ENCODE measurements at regions not wholly inside any gene's neighbourhood (a gene's known extent, or its start where the extent isn't known, plus 50 kb on each side); places are given as distances from the start of the nearest gene placed in this dataset.

- no peak for TF ChIP-seq CTCF (conservative IDR thresholded peaks at IDR 0.05)
- H3K4me3 Mint-ChIP-seq: no peak overlapping the region
- WGBS, 2 experiments (ENCODE audit: insufficient coverage in 1 of 2, insufficient read length in 1 of 2): 93% methylated on average over 5 of the region's 5 CpGs; no CpG with 5 or more reads in 1 of the 2 experiments
- H3K9me3 Mint-ChIP-seq: no peaks in the 10 kb centered on the region
- no peak for DNase-seq
- H3K4me1 Mint-ChIP-seq: peaks cover 17% of the 10 kb centered on the region
- Histone ChIP-seq H3K9me3 (ENCODE audit: control insufficient read depth, low read length) (no peaks in the 10 kb centered on the region), H3K36me3 (ENCODE audit: control insufficient read depth, insufficient read depth, low read length) (no peaks in the 10 kb centered on the region), H3K4me3 (ENCODE audit: low read length) (no peak overlapping the region), H3K4me1 (ENCODE audit: control insufficient read depth, insufficient read depth, low read length) (no peaks in the 10 kb centered on the region), H3K27me3 (ENCODE audit: control insufficient read depth, insufficient read depth, low read length, poor library complexity, severe bottlenecking) (no peaks in the 10 kb centered on the region), H3K9ac (ENCODE audit: extremely low read depth, low read length, poor library complexity, severe bottlenecking) (no peak overlapping the region), H3K27ac (ENCODE audit: low read depth, low read length) (no peak overlapping the region)
- H3K27me3 Mint-ChIP-seq (ENCODE audit: insufficient read depth): no peaks in the 10 kb centered on the region
- no peak overlapping the region for H3K27ac Mint-ChIP-seq
- no peaks in the 10 kb centered on the region for H3K36me3 Mint-ChIP-seq (ENCODE audit: low read depth)
Observed at GRCh38 chr5:124825250-124825982, 79.0 kb upstream of the ZNF608 start.

GRCh38 chr5:124825983-124826337, 79.5 kb upstream of the ZNF608 start:
- no peak overlapping the region for H3K4me3 Mint-ChIP-seq
- Histone ChIP-seq H3K27ac (ENCODE audit: low read depth, low read length) (no peak overlapping the region), H3K4me1 (ENCODE audit: control insufficient read depth, insufficient read depth, low read length) (no peaks in the 10 kb centered on the region), H3K4me3 (ENCODE audit: low read length) (no peak overlapping the region), H3K9me3 (ENCODE audit: control insufficient read depth, low read length) (no peaks in the 10 kb centered on the region), H3K36me3 (ENCODE audit: control insufficient read depth, insufficient read depth, low read length) (no peaks in the 10 kb centered on the region), H3K9ac (ENCODE audit: extremely low read depth, low read length, poor library complexity, severe bottlenecking) (no peak overlapping the region), H3K27me3 (ENCODE audit: control insufficient read depth, insufficient read depth, low read length, poor library complexity, severe bottlenecking) (no peaks in the 10 kb centered on the region)
- no peaks in the 10 kb centered on the region for H3K36me3 Mint-ChIP-seq (ENCODE audit: low read depth)
- H3K27me3 Mint-ChIP-seq (ENCODE audit: insufficient read depth): no peaks in the 10 kb centered on the region
- WGBS, 2 experiments (ENCODE audit: insufficient coverage in 1 of 2, insufficient read length in 1 of 2): 86 to 93% methylated on average over 1 of the region's 1 CpG
- peaks cover 17% of the 10 kb centered on the region for H3K4me1 Mint-ChIP-seq
- no peak for TF ChIP-seq CTCF (conservative IDR thresholded peaks at IDR 0.05)
- no peak overlapping the region for H3K27ac Mint-ChIP-seq
- no peaks in the 10 kb centered on the region for H3K9me3 Mint-ChIP-seq
- no peak for DNase-seq

GRCh38 chr5:124828731-124829234, 82.3 kb upstream of the ZNF608 start:
- no peak for DNase-seq
- H3K9me3 ChIP-seq (ENCODE audit: control insufficient read depth, low read length): peaks cover 21% of the 10 kb centered on the region
- no peak for TF ChIP-seq CTCF (conservative IDR thresholded peaks at IDR 0.05)
- no peak overlapping the region for H3K27ac Mint-ChIP-seq
- H3K4me1 Mint-ChIP-seq: peaks cover 17% of the 10 kb centered on the region
- H3K4me1 ChIP-seq (ENCODE audit: control insufficient read depth, insufficient read depth, low read length): no peaks in the 10 kb centered on the region
- WGBS, 2 experiments (ENCODE audit: insufficient coverage in 1 of 2, insufficient read length in 1 of 2): 86 to 96% methylated on average over 1 to 2 of the region's 2 CpGs
- H3K9ac ChIP-seq (ENCODE audit: extremely low read depth, low read length, poor library complexity, severe bottlenecking): no peak overlapping the region
- H3K27me3 ChIP-seq (ENCODE audit: control insufficient read depth, insufficient read depth, low read length, poor library complexity, severe bottlenecking): no peaks in the 10 kb centered on the region
- no peak overlapping the region for H3K27ac ChIP-seq (ENCODE audit: low read depth, low read length)
- H3K36me3 ChIP-seq (ENCODE audit: control insufficient read depth, insufficient read depth, low read length): no peaks in the 10 kb centered on the region
- no peak overlapping the region for H3K4me3 ChIP-seq (ENCODE audit: low read length)
- peaks cover 15% of the 10 kb centered on the region for H3K9me3 Mint-ChIP-seq
- no peaks in the 10 kb centered on the region for H3K27me3 Mint-ChIP-seq (ENCODE audit: insufficient read depth)
- H3K36me3 Mint-ChIP-seq (ENCODE audit: low read depth): no peaks in the 10 kb centered on the region
- H3K4me3 Mint-ChIP-seq: no peak overlapping the region
